ENCODE measurements at regions not wholly inside any gene's neighbourhood (a gene's known extent, or its start where the extent isn't known, plus 50 kb on each side); places are given as distances from the start of the nearest gene placed in this dataset.

DNA sequence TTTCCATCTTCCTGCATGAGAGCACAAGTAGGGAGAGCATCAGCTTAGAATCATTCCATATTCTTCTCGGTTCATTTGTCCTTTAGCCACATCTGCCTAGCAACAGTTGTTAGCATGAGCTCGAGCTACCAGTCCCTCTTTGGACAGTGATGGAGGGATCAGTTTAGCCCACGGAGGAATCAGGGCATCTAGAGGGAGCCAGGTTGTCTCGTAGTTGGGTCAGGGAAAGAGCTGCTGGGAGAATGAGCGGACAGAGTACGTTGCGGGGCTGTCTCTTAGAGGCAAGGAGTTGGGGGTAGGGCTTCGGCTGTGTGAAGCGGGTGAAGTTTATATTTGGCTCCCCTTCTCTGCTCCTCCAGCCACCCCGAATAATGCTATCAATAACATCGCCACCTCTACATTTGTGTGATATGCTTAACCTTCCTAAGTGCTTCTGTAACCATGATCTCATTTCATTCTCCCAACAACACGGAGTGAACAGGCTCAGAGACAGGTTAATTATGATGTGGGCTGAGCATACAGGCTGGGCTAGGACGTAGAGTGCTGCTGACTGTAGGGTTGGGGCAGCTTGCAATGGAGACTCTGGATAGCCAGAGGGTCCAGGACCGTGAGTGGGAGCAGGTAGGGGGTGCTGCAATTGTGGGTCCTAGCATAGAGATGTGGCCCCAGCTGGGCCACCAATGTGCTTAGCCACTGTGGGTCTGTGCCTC, 72.6 kb downstream of the FRMPD3 start:
- DNase-seq (ENCODE audit: low spot score) = no peak
- H2AFZ ChIP-seq = no peak overlapping the region
- H3K27ac ChIP-seq = no peak overlapping the region
- H3K9me3 ChIP-seq (ENCODE audit: low read depth) = no peaks in the 10 kb centered on the region
- no peak overlapping the region for H3K4me2 ChIP-seq
- no peaks in the 10 kb centered on the region for H3K27me3 ChIP-seq
- H3K79me2 ChIP-seq = no peaks in the 10 kb centered on the region
- 80% methylated on average over 14 of the region's 14 CpGs for WGBS (ENCODE audit: low lambda C conversion rate, missing lambda C conversion rate)
- no peaks in the 10 kb centered on the region for H4K20me1 ChIP-seq (ENCODE audit: insufficient read depth, poor library complexity, severe bottlenecking)
- H3K9me2 ChIP-seq (replicated peaks; ENCODE audit: insufficient read depth) = no peaks in the 10 kb centered on the region
- H3K4me3 ChIP-seq = no peak overlapping the region
- H3K4me1 ChIP-seq (ENCODE audit: insufficient read depth) = no peaks in the 10 kb centered on the region
- TF ChIP-seq EZH2phosphoT487 (IDR thresholded peaks at IDR 0.05; ENCODE audit: low read depth, severe bottlenecking, unreplicated experiment) (no peak), CTCF (IDR thresholded peaks at IDR 0.05; ENCODE audit: poor library complexity) (no peak), EZH2 (IDR thresholded peaks at IDR 0.05; ENCODE audit: borderline replicate concordance) (no peak)
- no peaks in the 10 kb centered on the region for H3K36me3 ChIP-seq (replicated peaks; ENCODE audit: insufficient read depth, low read depth)

- 83% methylated on average over 2 of the region's 2 CpGs for WGBS (ENCODE audit: low lambda C conversion rate, missing lambda C conversion rate)
- no peaks in the 10 kb centered on the region for H3K27me3 ChIP-seq
- DNase-seq (ENCODE audit: low spot score) = no peak
- no peak for TF ChIP-seq EZH2phosphoT487 (IDR thresholded peaks at IDR 0.05; ENCODE audit: low read depth, severe bottlenecking, unreplicated experiment)
- no peak for TF ChIP-seq EZH2 (IDR thresholded peaks at IDR 0.05; ENCODE audit: borderline replicate concordance)
- TF ChIP-seq CTCF (IDR thresholded peaks at IDR 0.05; ENCODE audit: poor library complexity) = no peak
- H3K79me2 ChIP-seq = no peaks in the 10 kb centered on the region
- no peaks in the 10 kb centered on the region for H3K36me3 ChIP-seq (replicated peaks; ENCODE audit: insufficient read depth, low read depth)
- no peaks in the 10 kb centered on the region for H3K9me3 ChIP-seq (ENCODE audit: low read depth)
- H4K20me1 ChIP-seq (ENCODE audit: insufficient read depth, poor library complexity, severe bottlenecking) = no peaks in the 10 kb centered on the region
- H3K4me2 ChIP-seq = no peak overlapping the region
- no peaks in the 10 kb centered on the region for H3K9me2 ChIP-seq (replicated peaks; ENCODE audit: insufficient read depth)
- H3K4me1 ChIP-seq (ENCODE audit: insufficient read depth) = no peaks in the 10 kb centered on the region
- H3K27ac ChIP-seq = no peak overlapping the region
- no peak overlapping the region for H2AFZ ChIP-seq
- no peak overlapping the region for H3K4me3 ChIP-seq
Measured at GRCh38 chrX:107522901-107523300, 73.4 kb downstream of the FRMPD3 start.

- no peaks in the 10 kb centered on the region for H3K4me1 ChIP-seq (ENCODE audit: insufficient read depth)
- 93% methylated on average over 3 of the region's 3 CpGs for WGBS (ENCODE audit: low lambda C conversion rate, missing lambda C conversion rate)
Measured at GRCh38 chrX:107526141-107526540, 76.7 kb downstream of the FRMPD3 start.

More at GRCh38 chrX:107526141-107526540, 76.7 kb downstream of the FRMPD3 start:
- Histone ChIP-seq H3K79me2 (no peaks in the 10 kb centered on the region), H3K27me3 (no peaks in the 10 kb centered on the region), H3K27ac (no peak overlapping the region), H3K9me3 (ENCODE audit: low read depth) (no peaks in the 10 kb centered on the region), H3K9me2 (replicated peaks; ENCODE audit: insufficient read depth) (no peaks in the 10 kb centered on the region), H3K36me3 (replicated peaks; ENCODE audit: insufficient read depth, low read depth) (no peaks in the 10 kb centered on the region), H2AFZ (no peak overlapping the region), H3K4me3 (no peak overlapping the region), H3K4me2 (no peak overlapping the region), H4K20me1 (ENCODE audit: insufficient read depth, poor library complexity, severe bottlenecking) (no peaks in the 10 kb centered on the region)
- no peak for DNase-seq (ENCODE audit: low spot score)
- no peak for TF ChIP-seq CTCF (IDR thresholded peaks at IDR 0.05; ENCODE audit: poor library complexity)
- TF ChIP-seq EZH2 (IDR thresholded peaks at IDR 0.05; ENCODE audit: borderline replicate concordance) = no peak
- no peak for TF ChIP-seq EZH2phosphoT487 (IDR thresholded peaks at IDR 0.05; ENCODE audit: low read depth, severe bottlenecking, unreplicated experiment)

Measured in hepatocyte (in vitro differentiated cells).